Transverse colon (tissue), 4 donors: ENCODE measurements at regions not wholly inside any gene's neighbourhood (a gene's known extent, or its start where the extent isn't known, plus 50 kb on each side); places are given as distances from the start of the nearest gene placed in this dataset.

ENCODE experiments used
- EP300 ChIP-seq: sonication (generic); formaldehyde crosslinking; IDR thresholded peaks from one replicate; pipeline ENCODE4 v1.6.1; 2017; ENCODE audit warnings: antibody characterized with exemption, low read depth
- POLR2A ChIP-seq: fragments of 450-650 bp; IDR thresholded peaks from one replicate; pipeline ENCODE4 v1.6.1; 2016; ENCODE audit warnings: antibody characterized with exemption, mild to moderate bottlenecking, moderate library complexity
- POLR2AphosphoS5 ChIP-seq, 3 donors: sonication (generic); formaldehyde crosslinking; IDR thresholded peaks; one replicate each; pipeline ENCODE4 v1.6.1; 2016; ENCODE audit warnings: antibody characterized with exemption in 3 of 3
- TF ChIP-seq, protein P1 (sequence below), 5 experiments: fragments of 200-600 bp in 3 of 5; fragments of 450-650 bp in 2 of 5; sonication (generic) in 3 of 5; IDR thresholded peaks; 1 replicate in 2 of 5; 2 replicates in 3 of 5; pipeline ENCODE4 v1.5.1; 2016 to 2017; ENCODE audit warnings: antibody characterized with exemption in 5 of 5, inconsistent platforms in 3 of 5, mild to moderate bottlenecking in 2 of 5, moderate library complexity in 1 of 5

DNA sequence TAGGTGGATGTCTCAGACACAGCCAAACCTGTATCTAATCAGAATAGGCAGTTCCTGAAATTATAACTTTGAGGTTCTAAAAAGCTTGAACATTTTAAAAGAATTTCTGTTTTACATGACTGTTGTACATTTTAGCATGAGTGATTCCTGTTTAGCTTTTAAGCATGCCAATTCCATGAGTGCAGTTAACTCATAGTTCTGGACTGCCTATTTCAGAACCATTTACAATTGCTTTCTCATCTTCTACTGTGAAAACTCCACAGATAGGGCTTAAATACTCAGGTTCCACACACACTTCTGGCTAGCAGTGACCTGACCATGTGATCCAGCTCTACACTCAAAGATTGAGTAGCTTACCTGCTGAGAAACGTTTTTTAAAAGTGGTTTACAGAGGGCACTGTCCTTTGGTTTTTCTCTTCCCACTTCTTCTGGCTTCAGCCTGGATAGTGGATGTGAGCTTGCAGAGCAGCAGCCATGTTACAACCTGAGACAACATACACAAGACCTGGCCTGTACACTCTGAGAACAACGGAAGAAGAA is 280.8 kb downstream of the ANKRD50 start:
- TF ChIP-seq, protein P1, sequence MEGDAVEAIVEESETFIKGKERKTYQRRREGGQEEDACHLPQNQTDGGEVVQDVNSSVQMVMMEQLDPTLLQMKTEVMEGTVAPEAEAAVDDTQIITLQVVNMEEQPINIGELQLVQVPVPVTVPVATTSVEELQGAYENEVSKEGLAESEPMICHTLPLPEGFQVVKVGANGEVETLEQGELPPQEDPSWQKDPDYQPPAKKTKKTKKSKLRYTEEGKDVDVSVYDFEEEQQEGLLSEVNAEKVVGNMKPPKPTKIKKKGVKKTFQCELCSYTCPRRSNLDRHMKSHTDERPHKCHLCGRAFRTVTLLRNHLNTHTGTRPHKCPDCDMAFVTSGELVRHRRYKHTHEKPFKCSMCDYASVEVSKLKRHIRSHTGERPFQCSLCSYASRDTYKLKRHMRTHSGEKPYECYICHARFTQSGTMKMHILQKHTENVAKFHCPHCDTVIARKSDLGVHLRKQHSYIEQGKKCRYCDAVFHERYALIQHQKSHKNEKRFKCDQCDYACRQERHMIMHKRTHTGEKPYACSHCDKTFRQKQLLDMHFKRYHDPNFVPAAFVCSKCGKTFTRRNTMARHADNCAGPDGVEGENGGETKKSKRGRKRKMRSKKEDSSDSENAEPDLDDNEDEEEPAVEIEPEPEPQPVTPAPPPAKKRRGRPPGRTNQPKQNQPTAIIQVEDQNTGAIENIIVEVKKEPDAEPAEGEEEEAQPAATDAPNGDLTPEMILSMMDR (IDR thresholded peaks at IDR 0.05) = no peak
- no peak for TF ChIP-seq POLR2A
- no peak for TF ChIP-seq POLR2AphosphoS5 (IDR thresholded peaks at IDR 0.05)
- no peak for TF ChIP-seq EP300
